ENCODE measurements at regions not wholly inside any gene's neighbourhood (a gene's known extent, or its start where the extent isn't known, plus 50 kb on each side); places are given as distances from the start of the nearest gene placed in this dataset.

DNA sequence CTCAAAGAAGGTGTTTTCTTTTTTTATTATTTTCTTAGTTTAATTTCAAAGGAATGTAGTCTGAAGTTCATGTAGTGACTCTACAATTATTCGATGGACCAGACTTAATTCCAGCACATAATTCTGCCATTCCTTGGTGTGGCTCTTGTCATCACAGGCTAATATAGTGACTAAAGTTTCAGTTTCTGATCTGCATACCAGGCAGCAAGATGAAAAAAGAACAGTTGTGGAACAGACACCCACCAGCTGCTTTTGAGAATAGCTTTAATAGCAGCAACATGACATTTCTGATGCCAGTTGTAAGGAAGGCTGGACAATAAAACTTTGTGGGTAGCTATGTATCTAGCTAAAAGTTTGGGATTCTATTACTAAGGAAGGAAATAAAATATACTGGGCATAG lies 676.3 kb upstream of the GRAMD2B start:
- TF ChIP-seq CTCF (IDR thresholded peaks at IDR 0.05), result no peak
- no peak for TF ChIP-seq POLR2A (IDR thresholded peaks at IDR 0.05)
- no peak for TF ChIP-seq EP300 (IDR thresholded peaks at IDR 0.05; ENCODE audit: low read depth)
- no peak for TF ChIP-seq POLR2AphosphoS5 (IDR thresholded peaks at IDR 0.05)
